ENCODE measurements at regions not wholly inside any gene's neighbourhood (a gene's known extent, or its start where the extent isn't known, plus 50 kb on each side); places are given as distances from the start of the nearest gene placed in this dataset.

- DNase-seq (ENCODE audit: low read depth): peak; percentile 33
- H3K27me3 ChIP-seq (ENCODE audit: control insufficient read depth, insufficient read depth, low read length): peaks cover 2% of the 10 kb centered on the region
- POLR2A ChIA-PET: no interaction called here
Measured at GRCh38 chr4:26105815-26106699, 192.0 kb downstream of the SMIM20 start.

GRCh38 chr4:26106776-26107175, 192.8 kb downstream of the SMIM20 start:
- H3K27me3 ChIP-seq (ENCODE audit: control insufficient read depth, insufficient read depth, low read length): peaks cover 2% of the 10 kb centered on the region
- ChIA-PET POLR2A (no interaction called here), CTCF (interaction anchor here (1.3 kb wide), 1 partner anchor 13 kb away, joined by 3 read pairs; no protein-coding TSS in a partner anchor)
- no peak for TF ChIP-seq CTCF (IDR thresholded peaks at IDR 0.05; ENCODE audit: insufficient read depth, low read depth, low read length)
- H3K36me3 ChIP-seq (ENCODE audit: control insufficient read depth, insufficient read depth, low read length): no peaks in the 10 kb centered on the region
- no peak overlapping the region for H3K4me3 ChIP-seq (ENCODE audit: low read depth, low read length)
- no peak for DNase-seq (ENCODE audit: low read depth)

More at GRCh38 chr4:26105815-26106699, 192.0 kb downstream of the SMIM20 start:
- CTCF ChIA-PET: interaction anchor here (1.3 to 2.4 kb wide), 4 partner anchors 8 to 225 kb away, joined by 3 to 10 read pairs (median 4); no protein-coding TSS in a partner anchor
- H3K4me3 ChIP-seq (ENCODE audit: low read depth, low read length): no peak overlapping the region
- TF ChIP-seq CTCF (IDR thresholded peaks at IDR 0.05; ENCODE audit: insufficient read depth, low read depth, low read length): no peak
- H3K36me3 ChIP-seq (ENCODE audit: control insufficient read depth, insufficient read depth, low read length): no peaks in the 10 kb centered on the region

GRCh38 chr4:26108054-26108453, 194.0 kb downstream of the SMIM20 start:
- ChIA-PET CTCF (interaction anchor here (2.4 kb wide), 1 partner anchor 12 kb away, joined by 7 read pairs; no protein-coding TSS in a partner anchor), POLR2A (no interaction called here)
- no peak for DNase-seq (ENCODE audit: low read depth)
- no peaks in the 10 kb centered on the region for H3K36me3 ChIP-seq (ENCODE audit: control insufficient read depth, insufficient read depth, low read length)
- no peak for TF ChIP-seq CTCF (IDR thresholded peaks at IDR 0.05; ENCODE audit: insufficient read depth, low read depth, low read length)
- no peak overlapping the region for H3K4me3 ChIP-seq (ENCODE audit: low read depth, low read length)
- peaks cover 2% of the 10 kb centered on the region for H3K27me3 ChIP-seq (ENCODE audit: control insufficient read depth, insufficient read depth, low read length)

GRCh38 chr4:26110493-26110892, 196.5 kb downstream of the SMIM20 start:
- ChIA-PET CTCF (interaction anchor here (1.4 to 2.4 kb wide), 2 partner anchors 9 to 23 kb away, joined by 4 to 7 read pairs; no protein-coding TSS in a partner anchor), POLR2A (no interaction called here)
- TF ChIP-seq CTCF (IDR thresholded peaks at IDR 0.05; ENCODE audit: insufficient read depth, low read depth, low read length): no peak
- H3K36me3 ChIP-seq (ENCODE audit: control insufficient read depth, insufficient read depth, low read length): no peaks in the 10 kb centered on the region
- H3K27me3 ChIP-seq (ENCODE audit: control insufficient read depth, insufficient read depth, low read length): peaks cover 2% of the 10 kb centered on the region
- no peak for DNase-seq (ENCODE audit: low read depth)
- no peak overlapping the region for H3K4me3 ChIP-seq (ENCODE audit: low read depth, low read length)

- DNase-seq (ENCODE audit: low read depth): no peak
- ChIA-PET CTCF (interaction anchor here (1.7 kb wide), 1 partner anchor 8 kb away, joined by 3 read pairs; no protein-coding TSS in a partner anchor), POLR2A (no interaction called here)
- H3K4me3 ChIP-seq (ENCODE audit: low read depth, low read length): no peak overlapping the region
- H3K36me3 ChIP-seq (ENCODE audit: control insufficient read depth, insufficient read depth, low read length): no peaks in the 10 kb centered on the region
- H3K27me3 ChIP-seq (ENCODE audit: control insufficient read depth, insufficient read depth, low read length): peaks cover 1% of the 10 kb centered on the region
- no peak for TF ChIP-seq CTCF (IDR thresholded peaks at IDR 0.05; ENCODE audit: insufficient read depth, low read depth, low read length)
Measured at GRCh38 chr4:26113339-26113940, 199.4 kb downstream of the SMIM20 start.
